Smooth muscle cell (in vitro differentiated cells): ENCODE measurements at regions not wholly inside any gene's neighbourhood (a gene's known extent, or its start where the extent isn't known, plus 50 kb on each side); places are given as distances from the start of the nearest gene placed in this dataset.

Source experiments
- DNase-seq: peaks from one replicate; lab custom pipeline; 2025; ENCODE audit not compliant: unreplicated experiment; lab: John Stamatoyannopoulos, UW
- H2AFZ ChIP-seq: fragments of 200-600 bp; sonication (generic); 2 replicates; pipeline ENCODE4 v1.6.0; 2016; ENCODE audit warnings: antibody characterized with exemption, low read depth, mild to moderate bottlenecking
- H3F3A ChIP-seq: fragments of 200-600 bp; sonication (generic); 2 replicates; pipeline ENCODE4 v1.6.0; 2017; ENCODE audit warnings: antibody characterized with exemption, low read depth
- H3K27ac ChIP-seq: fragments of 200-600 bp; sonication (generic); 2 replicates; pipeline ENCODE4 v1.5.1; 2016; ENCODE audit warnings: low read depth, mild to moderate bottlenecking
- H3K27me3 ChIP-seq: fragments of 200-600 bp; sonication (generic); 2 replicates; pipeline ENCODE4 v1.6.1; 2016; ENCODE audit warnings: low read depth, mild to moderate bottlenecking
- H3K36me3 ChIP-seq: fragments of 200-600 bp; sonication (generic); 2 replicates; pipeline ENCODE4 v1.5.1; 2016; ENCODE audit warnings: low read depth
- H3K4me1 ChIP-seq: fragments of 200-600 bp; sonication (generic); 2 replicates; pipeline ENCODE4 v1.5.1; 2016; ENCODE audit warnings: low read depth
- H3K4me2 ChIP-seq: fragments of 200-600 bp; sonication (generic); 2 replicates; pipeline ENCODE4 v1.6.0; 2016; ENCODE audit warnings: mild to moderate bottlenecking
- H3K4me3 ChIP-seq: fragments of 200-600 bp; sonication (generic); 2 replicates; pipeline ENCODE4 v1.5.1; 2016; ENCODE audit warnings: mild to moderate bottlenecking
- H3K79me2 ChIP-seq: fragments of 200-600 bp; sonication (generic); 2 replicates; pipeline ENCODE4 v1.6.0; 2016; ENCODE audit warnings: low read depth, mild to moderate bottlenecking
- H3K9ac ChIP-seq: fragments of 200-600 bp; sonication (generic); 2 replicates; pipeline ENCODE4 v1.6.0; 2016; ENCODE audit warnings: low read depth
- H3K9me3 ChIP-seq: fragments of 200-600 bp; sonication (generic); replicated peaks from 2 replicates; pipeline ENCODE4 v1.5.1; 2016; ENCODE audit warnings: low read depth
- H4K20me1 ChIP-seq: fragments of 200-600 bp; sonication (generic); 2 replicates; pipeline ENCODE4 v1.6.0; 2016; ENCODE audit warnings: low read depth
- WGBS: methylation state at CpG from one replicate; pipeline ENCODE4 v1.1.7; 2016; ENCODE audit warnings: low lambda C conversion rate; 5-methylcytosine and 5-hydroxymethylcytosine counted together
- TF ChIP-seq, protein P1 (sequence below): fragments of 200-600 bp; sonication (generic); IDR thresholded peaks from 2 replicates; pipeline ENCODE4 v1.5.1; 2017; ENCODE audit warnings: borderline replicate concordance, mild to moderate bottlenecking, antibody characterized with exemption; ENCODE audit not compliant: insufficient read depth, poor library complexity, severe bottlenecking

- Histone ChIP-seq H3K4me3 (no peak overlapping the region), H3K27ac (no peak overlapping the region), H3K27me3 (no peaks in the 10 kb centered on the region), H3F3A (no peaks in the 10 kb centered on the region), H3K9me3 (no peaks in the 10 kb centered on the region), H3K4me2 (no peak overlapping the region), H2AFZ (no peak overlapping the region), H3K9ac (no peak overlapping the region), H3K36me3 (no peaks in the 10 kb centered on the region), H3K4me1 (no peaks in the 10 kb centered on the region), H3K79me2 (no peaks in the 10 kb centered on the region), H4K20me1 (no peaks in the 10 kb centered on the region)
- TF ChIP-seq, protein P1, sequence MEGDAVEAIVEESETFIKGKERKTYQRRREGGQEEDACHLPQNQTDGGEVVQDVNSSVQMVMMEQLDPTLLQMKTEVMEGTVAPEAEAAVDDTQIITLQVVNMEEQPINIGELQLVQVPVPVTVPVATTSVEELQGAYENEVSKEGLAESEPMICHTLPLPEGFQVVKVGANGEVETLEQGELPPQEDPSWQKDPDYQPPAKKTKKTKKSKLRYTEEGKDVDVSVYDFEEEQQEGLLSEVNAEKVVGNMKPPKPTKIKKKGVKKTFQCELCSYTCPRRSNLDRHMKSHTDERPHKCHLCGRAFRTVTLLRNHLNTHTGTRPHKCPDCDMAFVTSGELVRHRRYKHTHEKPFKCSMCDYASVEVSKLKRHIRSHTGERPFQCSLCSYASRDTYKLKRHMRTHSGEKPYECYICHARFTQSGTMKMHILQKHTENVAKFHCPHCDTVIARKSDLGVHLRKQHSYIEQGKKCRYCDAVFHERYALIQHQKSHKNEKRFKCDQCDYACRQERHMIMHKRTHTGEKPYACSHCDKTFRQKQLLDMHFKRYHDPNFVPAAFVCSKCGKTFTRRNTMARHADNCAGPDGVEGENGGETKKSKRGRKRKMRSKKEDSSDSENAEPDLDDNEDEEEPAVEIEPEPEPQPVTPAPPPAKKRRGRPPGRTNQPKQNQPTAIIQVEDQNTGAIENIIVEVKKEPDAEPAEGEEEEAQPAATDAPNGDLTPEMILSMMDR, result no peak
- WGBS, result 100% methylated on average over 2 of the region's 2 CpGs
- DNase-seq, result no peak
Observed at GRCh38 chr2:37554687-37555086, 116.8 kb downstream of the CDC42EP3 start.

GRCh38 chr2:37555457-37555856, 116.0 kb downstream of the CDC42EP3 start:
- H3K36me3 ChIP-seq, result no peaks in the 10 kb centered on the region
- no peak overlapping the region for H3K9ac ChIP-seq
- H3K4me2 ChIP-seq, result no peak overlapping the region
- 93% methylated on average over 5 of the region's 5 CpGs for WGBS
- no peaks in the 10 kb centered on the region for H3K4me1 ChIP-seq
- TF ChIP-seq, protein P1, result no peak
- no peaks in the 10 kb centered on the region for H4K20me1 ChIP-seq
- no peak for DNase-seq
- H3K9me3 ChIP-seq, result no peaks in the 10 kb centered on the region
- H3K27ac ChIP-seq, result no peak overlapping the region
- no peaks in the 10 kb centered on the region for H3K27me3 ChIP-seq
- no peaks in the 10 kb centered on the region for H3F3A ChIP-seq
- no peak overlapping the region for H2AFZ ChIP-seq
- no peaks in the 10 kb centered on the region for H3K79me2 ChIP-seq
- H3K4me3 ChIP-seq, result no peak overlapping the region

GRCh38 chr2:37556256-37556655, 115.2 kb downstream of the CDC42EP3 start:
- H3K9me3 ChIP-seq, result no peaks in the 10 kb centered on the region
- no peaks in the 10 kb centered on the region for H3F3A ChIP-seq
- H3K27ac ChIP-seq, result no peak overlapping the region
- 86% methylated on average over 3 of the region's 3 CpGs for WGBS
- DNase-seq, result no peak
- H3K4me1 ChIP-seq, result no peaks in the 10 kb centered on the region
- no peaks in the 10 kb centered on the region for H3K79me2 ChIP-seq
- no peak overlapping the region for H3K4me2 ChIP-seq
- H3K4me3 ChIP-seq, result no peak overlapping the region
- H3K9ac ChIP-seq, result no peak overlapping the region
- TF ChIP-seq, protein P1, result no peak
- no peaks in the 10 kb centered on the region for H3K27me3 ChIP-seq
- H2AFZ ChIP-seq, result no peak overlapping the region
- H3K36me3 ChIP-seq, result no peaks in the 10 kb centered on the region
- no peaks in the 10 kb centered on the region for H4K20me1 ChIP-seq

DNA sequence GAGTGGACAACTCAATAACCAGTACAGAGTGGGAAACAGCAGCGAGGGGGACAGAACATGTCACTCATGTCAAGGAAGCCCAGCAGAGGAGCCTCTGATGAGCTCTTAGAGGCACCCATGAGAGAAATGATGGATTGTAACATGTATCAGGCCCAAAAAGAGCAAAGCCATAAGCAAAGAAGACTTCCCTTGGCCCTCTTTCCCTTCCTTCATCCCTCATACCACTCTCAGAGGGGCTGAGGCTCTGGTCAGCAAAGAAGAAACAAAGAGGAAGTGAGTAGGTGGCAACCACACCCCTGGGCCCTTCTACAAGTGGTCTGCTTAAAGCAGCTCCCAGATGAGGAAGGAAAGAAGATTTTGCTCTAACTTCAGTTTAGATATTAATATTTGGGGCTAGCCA, 112.8 kb downstream of the CDC42EP3 start:
- H3K27me3 ChIP-seq, result no peaks in the 10 kb centered on the region
- peaks cover 4% of the 10 kb centered on the region for H3K4me1 ChIP-seq
- no peaks in the 10 kb centered on the region for H3K9me3 ChIP-seq
- H4K20me1 ChIP-seq, result no peaks in the 10 kb centered on the region
- no peaks in the 10 kb centered on the region for H3K79me2 ChIP-seq
- H2AFZ ChIP-seq, result no peak overlapping the region
- H3K4me3 ChIP-seq, result no peak overlapping the region
- no peak for DNase-seq
- H3F3A ChIP-seq, result peaks cover 4% of the 10 kb centered on the region
- WGBS, result 100% methylated on average over 1 of the region's 1 CpG
- H3K36me3 ChIP-seq, result no peaks in the 10 kb centered on the region
- TF ChIP-seq, protein P1, result no peak
- no peak overlapping the region for H3K9ac ChIP-seq
- H3K4me2 ChIP-seq, result no peak overlapping the region
- H3K27ac ChIP-seq, result no peak overlapping the region
